ENCODE measurements at regions not wholly inside any gene's neighbourhood (a gene's known extent, or its start where the extent isn't known, plus 50 kb on each side); places are given as distances from the start of the nearest gene placed in this dataset.

DNA sequence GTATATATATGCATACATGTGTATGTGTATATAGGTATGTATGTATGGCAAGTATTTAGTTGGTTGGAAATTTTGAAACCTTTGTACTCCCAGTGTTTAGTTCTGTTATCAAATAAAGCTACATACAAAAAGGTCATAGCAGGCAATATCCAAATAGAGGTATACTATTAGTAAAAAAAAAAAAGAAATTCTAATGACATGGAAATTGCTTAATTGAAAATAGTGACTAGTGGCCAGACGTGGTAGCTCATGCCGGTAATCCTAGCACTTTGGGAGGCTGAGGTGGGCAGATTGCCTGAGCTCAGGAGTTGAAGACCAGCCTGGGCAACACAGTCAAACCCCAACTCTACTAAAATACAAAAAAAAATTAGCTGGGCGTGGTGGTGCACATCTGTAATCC lies 351.6 kb upstream of the NR5A2 start:
- TF ChIP-seq, protein P1, sequence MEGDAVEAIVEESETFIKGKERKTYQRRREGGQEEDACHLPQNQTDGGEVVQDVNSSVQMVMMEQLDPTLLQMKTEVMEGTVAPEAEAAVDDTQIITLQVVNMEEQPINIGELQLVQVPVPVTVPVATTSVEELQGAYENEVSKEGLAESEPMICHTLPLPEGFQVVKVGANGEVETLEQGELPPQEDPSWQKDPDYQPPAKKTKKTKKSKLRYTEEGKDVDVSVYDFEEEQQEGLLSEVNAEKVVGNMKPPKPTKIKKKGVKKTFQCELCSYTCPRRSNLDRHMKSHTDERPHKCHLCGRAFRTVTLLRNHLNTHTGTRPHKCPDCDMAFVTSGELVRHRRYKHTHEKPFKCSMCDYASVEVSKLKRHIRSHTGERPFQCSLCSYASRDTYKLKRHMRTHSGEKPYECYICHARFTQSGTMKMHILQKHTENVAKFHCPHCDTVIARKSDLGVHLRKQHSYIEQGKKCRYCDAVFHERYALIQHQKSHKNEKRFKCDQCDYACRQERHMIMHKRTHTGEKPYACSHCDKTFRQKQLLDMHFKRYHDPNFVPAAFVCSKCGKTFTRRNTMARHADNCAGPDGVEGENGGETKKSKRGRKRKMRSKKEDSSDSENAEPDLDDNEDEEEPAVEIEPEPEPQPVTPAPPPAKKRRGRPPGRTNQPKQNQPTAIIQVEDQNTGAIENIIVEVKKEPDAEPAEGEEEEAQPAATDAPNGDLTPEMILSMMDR (IDR thresholded peaks at IDR 0.05): no peak
- TF ChIP-seq EP300 (IDR thresholded peaks at IDR 0.05) (no peak), POLR2A (IDR thresholded peaks at IDR 0.05; ENCODE audit: low read depth) (no peak), POLR2AphosphoS5 (IDR thresholded peaks at IDR 0.05) (no peak)
